ENCODE measurements at regions not wholly inside any gene's neighbourhood (a gene's known extent, or its start where the extent isn't known, plus 50 kb on each side); places are given as distances from the start of the nearest gene placed in this dataset.
"Not testable (repeated sequence)": the region's sequence is repeated elsewhere in the genome, so short reads cannot be mapped to it uniquely, and the experiment has no call there.

- TF ChIP-seq REST (IDR thresholded peaks at IDR 0.05; ENCODE audit: insufficient replicate concordance, low read depth): not testable (repeated sequence)
- TF ChIP-seq, protein P1, sequence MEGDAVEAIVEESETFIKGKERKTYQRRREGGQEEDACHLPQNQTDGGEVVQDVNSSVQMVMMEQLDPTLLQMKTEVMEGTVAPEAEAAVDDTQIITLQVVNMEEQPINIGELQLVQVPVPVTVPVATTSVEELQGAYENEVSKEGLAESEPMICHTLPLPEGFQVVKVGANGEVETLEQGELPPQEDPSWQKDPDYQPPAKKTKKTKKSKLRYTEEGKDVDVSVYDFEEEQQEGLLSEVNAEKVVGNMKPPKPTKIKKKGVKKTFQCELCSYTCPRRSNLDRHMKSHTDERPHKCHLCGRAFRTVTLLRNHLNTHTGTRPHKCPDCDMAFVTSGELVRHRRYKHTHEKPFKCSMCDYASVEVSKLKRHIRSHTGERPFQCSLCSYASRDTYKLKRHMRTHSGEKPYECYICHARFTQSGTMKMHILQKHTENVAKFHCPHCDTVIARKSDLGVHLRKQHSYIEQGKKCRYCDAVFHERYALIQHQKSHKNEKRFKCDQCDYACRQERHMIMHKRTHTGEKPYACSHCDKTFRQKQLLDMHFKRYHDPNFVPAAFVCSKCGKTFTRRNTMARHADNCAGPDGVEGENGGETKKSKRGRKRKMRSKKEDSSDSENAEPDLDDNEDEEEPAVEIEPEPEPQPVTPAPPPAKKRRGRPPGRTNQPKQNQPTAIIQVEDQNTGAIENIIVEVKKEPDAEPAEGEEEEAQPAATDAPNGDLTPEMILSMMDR (IDR thresholded peaks at IDR 0.05; ENCODE audit: insufficient read depth, low read length): not testable (repeated sequence)
Measured at GRCh38 chr7:65613644-65614289, 240.1 kb downstream of the ZNF92 start.

Data from HL-60 (cell line).